ENCODE measurements at regions not wholly inside any gene's neighbourhood (a gene's known extent, or its start where the extent isn't known, plus 50 kb on each side); places are given as distances from the start of the nearest gene placed in this dataset.

GRCh38 chr6:104595311-104595820 lies 264.4 kb downstream of the HACE1 start:
- H3K4me3 ChIP-seq (ENCODE audit: low read depth, low read length): no peak overlapping the region
- TF ChIP-seq CTCF (IDR thresholded peaks at IDR 0.05; ENCODE audit: low read depth, low read length): no peak

- no peak overlapping the region for H3K4me3 ChIP-seq (ENCODE audit: low read depth, low read length)
- TF ChIP-seq CTCF (IDR thresholded peaks at IDR 0.05; ENCODE audit: low read depth, low read length): no peak
These were observed 268.0 kb downstream of the HACE1 start for GRCh38 chr6:104591573-104592334.

GRCh38 chr6:104589940-104590339 lies 269.8 kb downstream of the HACE1 start:
- TF ChIP-seq CTCF (IDR thresholded peaks at IDR 0.05; ENCODE audit: low read depth, low read length): no peak
- no peak overlapping the region for H3K4me3 ChIP-seq (ENCODE audit: low read depth, low read length)

GRCh38 chr6:104585646-104586045 lies 274.1 kb downstream of the HACE1 start:
- H3K4me3 ChIP-seq (ENCODE audit: low read depth, low read length): no peak overlapping the region
- TF ChIP-seq CTCF (IDR thresholded peaks at IDR 0.05; ENCODE audit: low read depth, low read length): no peak

- no peak for TF ChIP-seq CTCF (IDR thresholded peaks at IDR 0.05; ENCODE audit: low read depth, low read length)
- no peak overlapping the region for H3K4me3 ChIP-seq (ENCODE audit: low read depth, low read length)
These were observed 279.3 kb downstream of the HACE1 start for GRCh38 chr6:104580452-104580851.

- H3K4me3 ChIP-seq (ENCODE audit: low read depth, low read length): no peak overlapping the region
- no peak for TF ChIP-seq CTCF (IDR thresholded peaks at IDR 0.05; ENCODE audit: low read depth, low read length)
These were observed 280.3 kb downstream of the HACE1 start for GRCh38 chr6:104579310-104579863.

GRCh38 chr6:104575536-104575935 lies 284.2 kb downstream of the HACE1 start:
- no peak for TF ChIP-seq CTCF (IDR thresholded peaks at IDR 0.05; ENCODE audit: low read depth, low read length)
- H3K4me3 ChIP-seq (ENCODE audit: low read depth, low read length): no peak overlapping the region
